GM21360 (cell line): ENCODE measurements at regions not wholly inside any gene's neighbourhood (a gene's known extent, or its start where the extent isn't known, plus 50 kb on each side); places are given as distances from the start of the nearest gene placed in this dataset.

Source experiments
- ATAC-seq: cut with Tn5 transposase; IDR thresholded peaks from one replicate; pipeline ENCODE4 v1.9.1; 2021; ENCODE audit warnings: mild to moderate bottlenecking, moderate library complexity; ENCODE audit not compliant: unreplicated experiment

- peak; percentile 67 for ATAC-seq
Measured at GRCh38 chr17:72005332-72006163, 115.3 kb upstream of the SOX9 start.

- no peak for ATAC-seq
Measured at GRCh38 chr17:72008236-72008876, 112.5 kb upstream of the SOX9 start.

- ATAC-seq, result no peak
Measured at GRCh38 chr17:72011561-72011960, 109.3 kb upstream of the SOX9 start.

GRCh38 chr17:72021417-72022041 is 99.3 kb upstream of the SOX9 start:
- peak; percentile 68 for ATAC-seq

- ATAC-seq, result no peak
Measured at GRCh38 chr17:72022328-72023275, 98.2 kb upstream of the SOX9 start.

GRCh38 chr17:72024457-72024856 is 96.4 kb upstream of the SOX9 start:
- no peak for ATAC-seq

GRCh38 chr17:72025113-72025512 is 95.7 kb upstream of the SOX9 start:
- no peak for ATAC-seq

GRCh38 chr17:72030067-72030899 is 90.5 kb upstream of the SOX9 start:
- peak; percentile 67 for ATAC-seq

- no peak for ATAC-seq
Measured at GRCh38 chr17:72031219-72031884, 89.5 kb upstream of the SOX9 start.

- ATAC-seq, result no peak
Measured at GRCh38 chr17:72033334-72033733, 87.5 kb upstream of the SOX9 start.

GRCh38 chr17:72034000-72034399 is 86.8 kb upstream of the SOX9 start:
- peak; percentile 43 for ATAC-seq

GRCh38 chr17:72038427-72038826 is 82.4 kb upstream of the SOX9 start:
- no peak for ATAC-seq

GRCh38 chr17:72039490-72039889 is 81.3 kb upstream of the SOX9 start:
- no peak for ATAC-seq

- no peak for ATAC-seq
Measured at GRCh38 chr17:72046178-72046577, 74.6 kb upstream of the SOX9 start.

GRCh38 chr17:72046643-72047612 is 73.9 kb upstream of the SOX9 start:
- ATAC-seq, result no peak

- ATAC-seq, result no peak
Measured at GRCh38 chr17:72049914-72050313, 70.9 kb upstream of the SOX9 start.

GRCh38 chr17:72053036-72053435 is 67.8 kb upstream of the SOX9 start:
- ATAC-seq, result no peak

GRCh38 chr17:72053449-72053848 is 67.4 kb upstream of the SOX9 start:
- no peak for ATAC-seq
